Uterus (tissue), 3 donors: ENCODE measurements at regions not wholly inside any gene's neighbourhood (a gene's known extent, or its start where the extent isn't known, plus 50 kb on each side); places are given as distances from the start of the nearest gene placed in this dataset.

ENCODE experiments used
- DNase-seq, 2 donors: peaks; one replicate each; pipeline ENCODE4 v3.0.0-alpha.2; 2019 to 2020
- H3K27ac ChIP-seq, 2 donors: fragments of 200-600 bp; sonication (generic); 1 replicate in 1 of 2; 2 replicates in 1 of 2; pipeline ENCODE4 v1.5.1; 2016 to 2018
- H3K27me3 ChIP-seq, 2 donors: fragments of 200-600 bp; sonication (generic); one replicate each; pipeline ENCODE4 v1.5.1; 2018 to 2019; ENCODE audit warnings: control low read depth in 1 of 2
- H3K36me3 ChIP-seq, 2 donors: fragments of 200-600 bp; sonication (generic); one replicate each; pipeline ENCODE4 v1.5.1; 2019; ENCODE audit warnings: control low read depth in 1 of 2
- H3K4me1 ChIP-seq, 2 donors: fragments of 200-600 bp; sonication (generic); one replicate each; pipeline ENCODE4 v1.5.1; 2018 to 2019; ENCODE audit warnings: control low read depth in 1 of 2
- H3K4me3 ChIP-seq, 2 donors: fragments of 200-600 bp; sonication (generic); 1 replicate in 1 of 2; 2 replicates in 1 of 2; pipeline ENCODE4 v1.5.1; 2018 to 2019; ENCODE audit warnings: mild to moderate bottlenecking in 1 of 2
- H3K9me3 ChIP-seq, 2 donors: fragments of 200-600 bp; sonication (generic); one replicate each; pipeline ENCODE4 v1.5.1; 2019; ENCODE audit warnings: control low read depth in 1 of 2
- CTCF ChIP-seq, 4 experiments: fragments of 200-600 bp in 2 of 4; fragments of 450-650 bp in 2 of 4; sonication (generic) in 2 of 4; IDR thresholded peaks; one replicate each; pipeline ENCODE4 v1.5.1; 2016 to 2019; ENCODE audit warnings: antibody characterized with exemption in 4 of 4, mild to moderate bottlenecking in 2 of 4, moderate library complexity in 1 of 4
- POLR2A ChIP-seq, 2 donors: fragments of 450-650 bp; IDR thresholded peaks; one replicate each; pipeline ENCODE4 v1.6.1; 2016; ENCODE audit warnings: antibody characterized with exemption in 2 of 2, mild to moderate bottlenecking in 1 of 2, moderate library complexity in 1 of 2
- intact Hi-C: fragments of 100-400 bp; cut with DNase I; formaldehyde crosslinking; loops from one replicate; pipeline ENCODE4 v1.15.1; 2023; ENCODE audit warnings: low total_unique reads
- donor health status: DM: yes; HTN: yes; CAD: no.

GRCh38 chr19:33960566-33960965 is 163.9 kb downstream of the KCTD15 start:
- Histone ChIP-seq H3K4me3 (no peak overlapping the region), H3K27ac (no peak overlapping the region), H3K27me3 (no peaks in the 10 kb centered on the region), H3K4me1 (no peaks in the 10 kb centered on the region), H3K36me3 (no peaks in the 10 kb centered on the region), H3K9me3 (no peaks in the 10 kb centered on the region)
- intact Hi-C loops = no loop called here
- no peak for DNase-seq
- TF ChIP-seq CTCF (IDR thresholded peaks at IDR 0.05) (no peak), POLR2A (IDR thresholded peaks at IDR 0.05) (no peak)

- Histone ChIP-seq H3K9me3 (no peaks in the 10 kb centered on the region), H3K36me3 (no peaks in the 10 kb centered on the region), H3K4me1 (no peaks in the 10 kb centered on the region), H3K27ac (no peak overlapping the region), H3K27me3 (no peaks in the 10 kb centered on the region), H3K4me3 (no peak overlapping the region)
- no peak for DNase-seq
- TF ChIP-seq CTCF (IDR thresholded peaks at IDR 0.05) = no peak
- TF ChIP-seq POLR2A (IDR thresholded peaks at IDR 0.05) = no peak
- intact Hi-C loops = no loop called here
Observed at GRCh38 chr19:33962161-33962560, 165.5 kb downstream of the KCTD15 start.

- H3K36me3 ChIP-seq = no peaks in the 10 kb centered on the region
- intact Hi-C loops = no loop called here
- H3K9me3 ChIP-seq = no peaks in the 10 kb centered on the region
- no peaks in the 10 kb centered on the region for H3K4me1 ChIP-seq
- no peak for TF ChIP-seq POLR2A (IDR thresholded peaks at IDR 0.05)
- no peak for TF ChIP-seq CTCF (IDR thresholded peaks at IDR 0.05)
- no peak overlapping the region for H3K4me3 ChIP-seq
- no peak for DNase-seq
- H3K27ac ChIP-seq = no peak overlapping the region
- H3K27me3 ChIP-seq = no peaks in the 10 kb centered on the region
Observed at GRCh38 chr19:33963514-33963913, 166.8 kb downstream of the KCTD15 start.

GRCh38 chr19:33971073-33971472 is 174.4 kb downstream of the KCTD15 start:
- H3K4me3 ChIP-seq = no peak overlapping the region
- intact Hi-C loops = no loop called here
- H3K9me3 ChIP-seq = no peaks in the 10 kb centered on the region
- no peaks in the 10 kb centered on the region for H3K4me1 ChIP-seq
- H3K27ac ChIP-seq = no peak overlapping the region
- no peak for DNase-seq
- TF ChIP-seq CTCF (IDR thresholded peaks at IDR 0.05) (no peak), POLR2A (IDR thresholded peaks at IDR 0.05) (no peak)
- no peaks in the 10 kb centered on the region for H3K27me3 ChIP-seq
- H3K36me3 ChIP-seq = no peaks in the 10 kb centered on the region

GRCh38 chr19:33977756-33978685 is 181.4 kb downstream of the KCTD15 start:
- intact Hi-C loops = no loop called here
- no peaks in the 10 kb centered on the region for H3K4me1 ChIP-seq

More at GRCh38 chr19:33977756-33978685, 181.4 kb downstream of the KCTD15 start:
- Histone ChIP-seq H3K4me3 (no peak overlapping the region), H3K36me3 (no peaks in the 10 kb centered on the region), H3K9me3 (no peaks in the 10 kb centered on the region), H3K27ac (no peak overlapping the region), H3K27me3 (no peaks in the 10 kb centered on the region)
- DNase-seq = no peak
- TF ChIP-seq CTCF (IDR thresholded peaks at IDR 0.05) (no peak), POLR2A (IDR thresholded peaks at IDR 0.05) (no peak)
